GM10248 (cell line): ENCODE measurements at regions not wholly inside any gene's neighbourhood (a gene's known extent, or its start where the extent isn't known, plus 50 kb on each side); places are given as distances from the start of the nearest gene placed in this dataset.

Experiments
- CTCF ChIA-PET: fragments of 300-600 bp; sonication (Branson Sonifier 250); formaldehyde crosslinking; extraction: SDS; loops from one replicate; lab custom pipeline; 2021; ENCODE audit warnings: antibody characterized with exemption; lab: Yijun Ruan, JAX
- POLR2A ChIA-PET: fragments of 350-650 bp; sonication (Branson Sonifier 250); formaldehyde crosslinking; extraction: SDS; loops from one replicate; lab custom pipeline; 2020; ENCODE audit warnings: antibody characterized with exemption; lab: Yijun Ruan, JAX
- DNase-seq: peaks from one replicate; pipeline ENCODE4 v3.0.0; 2012; ENCODE audit errors: extremely low spot score
- TF ChIP-seq, protein P1 (sequence below): IDR thresholded peaks from 2 replicates; pipeline ENCODE4 v1.5.1; 2012; ENCODE audit warnings: mild to moderate bottlenecking, low read depth; ENCODE audit errors: extremely low read depth, missing control alignments, control extremely low read depth

DNA sequence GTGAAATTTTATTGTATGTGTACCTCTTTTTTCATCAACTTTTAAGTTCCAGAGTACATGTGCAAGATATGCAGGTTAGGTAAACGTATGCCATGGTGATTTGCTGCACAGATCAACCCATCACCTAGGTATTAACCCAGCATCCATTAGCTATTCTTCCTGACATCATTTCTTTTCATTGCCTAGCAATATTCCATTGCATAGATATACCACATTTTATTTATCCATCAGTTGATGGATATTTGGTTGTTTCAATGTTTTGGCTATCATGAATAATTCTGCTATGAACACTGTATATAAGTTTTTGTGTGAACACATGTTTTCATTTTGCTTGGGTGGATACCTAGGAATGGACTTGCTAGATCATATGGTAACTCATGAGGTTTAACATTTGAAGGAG lies 439.9 kb upstream of the SOX5 start:
- ChIA-PET CTCF (interaction anchor here (1.4 kb wide), 1 partner anchor 12 kb away, joined by 5 read pairs; no protein-coding TSS in a partner anchor), POLR2A (no interaction called here)
- TF ChIP-seq, protein P1, sequence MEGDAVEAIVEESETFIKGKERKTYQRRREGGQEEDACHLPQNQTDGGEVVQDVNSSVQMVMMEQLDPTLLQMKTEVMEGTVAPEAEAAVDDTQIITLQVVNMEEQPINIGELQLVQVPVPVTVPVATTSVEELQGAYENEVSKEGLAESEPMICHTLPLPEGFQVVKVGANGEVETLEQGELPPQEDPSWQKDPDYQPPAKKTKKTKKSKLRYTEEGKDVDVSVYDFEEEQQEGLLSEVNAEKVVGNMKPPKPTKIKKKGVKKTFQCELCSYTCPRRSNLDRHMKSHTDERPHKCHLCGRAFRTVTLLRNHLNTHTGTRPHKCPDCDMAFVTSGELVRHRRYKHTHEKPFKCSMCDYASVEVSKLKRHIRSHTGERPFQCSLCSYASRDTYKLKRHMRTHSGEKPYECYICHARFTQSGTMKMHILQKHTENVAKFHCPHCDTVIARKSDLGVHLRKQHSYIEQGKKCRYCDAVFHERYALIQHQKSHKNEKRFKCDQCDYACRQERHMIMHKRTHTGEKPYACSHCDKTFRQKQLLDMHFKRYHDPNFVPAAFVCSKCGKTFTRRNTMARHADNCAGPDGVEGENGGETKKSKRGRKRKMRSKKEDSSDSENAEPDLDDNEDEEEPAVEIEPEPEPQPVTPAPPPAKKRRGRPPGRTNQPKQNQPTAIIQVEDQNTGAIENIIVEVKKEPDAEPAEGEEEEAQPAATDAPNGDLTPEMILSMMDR: no peak
- DNase-seq: no peak

DNA sequence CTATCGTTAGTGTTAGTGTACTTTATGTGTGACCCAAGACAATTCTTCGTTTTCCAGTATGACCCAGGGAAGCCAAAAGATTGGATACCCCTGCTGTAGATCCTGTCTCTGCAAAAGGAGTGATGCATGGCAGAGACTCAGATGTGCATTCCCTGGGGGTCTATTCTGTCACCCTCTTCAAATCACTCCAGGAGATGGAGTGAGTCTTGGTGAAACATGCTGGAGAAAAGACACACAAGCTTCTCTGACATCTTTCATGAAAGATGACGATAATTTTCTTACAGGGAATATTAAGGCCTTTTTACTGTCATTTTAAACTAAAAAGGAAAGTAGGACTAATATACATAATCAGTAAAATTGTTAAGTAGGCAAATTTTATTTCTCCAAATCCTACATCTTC lies 437.9 kb upstream of the SOX5 start:
- no peak for DNase-seq
- TF ChIP-seq, protein P1: no peak
- POLR2A ChIA-PET: no interaction called here
- CTCF ChIA-PET: interaction anchor here (2.1 to 2.2 kb wide), 2 partner anchors 9 to 11 kb away, joined by 4 to 5 read pairs; no protein-coding TSS in a partner anchor

DNA sequence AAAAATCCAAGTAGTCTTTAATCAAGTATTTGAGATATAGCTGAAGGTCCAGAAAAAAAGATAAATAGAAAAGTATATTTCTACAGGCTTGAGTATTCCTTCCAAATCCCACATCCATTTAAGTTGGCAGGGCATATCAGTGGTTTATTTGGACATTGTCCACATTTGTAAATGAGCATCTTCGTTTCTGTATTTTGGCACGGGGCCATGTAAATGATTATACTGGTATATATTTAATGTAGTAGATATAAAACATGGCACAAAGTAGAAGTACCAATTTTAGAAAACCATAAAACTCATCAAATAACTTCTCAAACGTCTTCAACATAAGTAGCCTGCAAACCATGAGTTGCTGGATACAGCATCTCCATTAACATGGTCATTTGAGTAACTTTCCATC lies 437.4 kb upstream of the SOX5 start:
- TF ChIP-seq, protein P1: no peak
- no peak for DNase-seq
- ChIA-PET POLR2A (no interaction called here), CTCF (interaction anchor here (2.1 to 2.2 kb wide), 2 partner anchors 9 to 11 kb away, joined by 4 to 5 read pairs; no protein-coding TSS in a partner anchor)

DNA sequence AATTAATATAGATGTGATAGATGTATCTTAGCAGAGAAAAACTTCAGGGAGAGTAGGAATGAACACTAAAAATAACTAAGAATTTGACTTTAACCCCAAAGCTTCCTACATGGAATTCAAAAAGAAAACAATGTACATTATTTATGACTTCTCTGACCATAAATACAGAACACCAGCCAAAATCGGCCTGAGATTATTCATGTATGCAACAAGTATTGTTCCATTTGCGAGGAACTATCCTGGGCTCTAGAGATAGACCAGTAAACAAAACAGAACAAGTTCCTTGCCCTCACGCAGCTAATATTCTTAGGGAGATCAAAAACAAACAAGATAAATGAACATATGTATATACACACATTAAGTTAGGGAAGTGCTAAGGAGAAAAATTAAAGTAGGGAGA lies 432.3 kb upstream of the SOX5 start:
- POLR2A ChIA-PET: no interaction called here
- no peak for DNase-seq
- CTCF ChIA-PET: no interaction called here
- TF ChIP-seq, protein P1: no peak

DNA sequence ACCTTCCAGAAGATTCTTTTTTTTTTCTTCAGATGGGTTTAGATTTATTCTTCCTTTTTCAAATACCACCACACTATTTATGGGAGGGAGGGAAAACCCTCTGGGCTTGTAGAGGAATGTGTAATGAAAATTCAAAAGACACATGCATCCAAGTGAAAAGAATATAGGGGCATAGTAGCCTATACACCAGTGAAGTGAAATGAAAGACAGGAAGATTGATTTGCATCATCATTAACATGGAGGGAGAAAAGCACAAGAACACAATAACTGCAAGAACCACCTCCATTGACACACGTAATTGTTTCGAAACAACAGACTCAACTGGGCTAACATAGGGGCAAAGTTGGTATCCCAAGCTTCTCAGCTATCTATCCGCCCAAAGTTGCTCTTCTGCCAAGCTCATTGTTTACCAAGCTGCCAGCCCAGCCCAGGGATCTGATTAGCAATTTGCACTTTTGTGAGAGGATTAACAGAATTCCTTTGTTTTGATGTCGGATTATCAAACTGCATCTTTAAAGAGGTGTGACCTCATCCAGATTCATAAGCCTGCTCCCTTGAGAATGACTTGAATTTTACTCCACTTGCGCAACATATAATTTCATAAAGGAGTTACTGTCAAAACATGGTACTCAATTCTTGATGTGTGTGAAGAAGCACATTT lies 430.5 kb upstream of the SOX5 start:
- DNase-seq: no peak
- ChIA-PET CTCF (no interaction called here), POLR2A (no interaction called here)

DNA sequence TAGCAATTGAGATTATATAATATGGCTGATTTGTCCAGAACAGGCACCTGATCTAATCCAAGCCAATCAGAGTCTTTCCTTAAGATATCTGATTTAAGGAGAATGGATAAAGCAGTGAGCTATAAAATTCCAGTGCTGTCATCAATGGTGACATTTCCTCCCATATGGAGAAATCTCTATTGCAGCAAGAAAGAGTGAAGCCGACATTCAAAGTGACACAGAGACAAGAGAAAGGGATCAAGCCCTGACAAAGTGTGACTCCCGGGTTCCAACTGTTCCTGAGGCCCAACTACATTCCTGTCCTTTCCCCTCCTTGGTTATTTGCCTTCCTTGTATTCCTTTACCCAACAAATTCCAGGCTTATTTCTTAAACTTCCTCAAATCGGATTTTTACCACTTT lies 430.0 kb upstream of the SOX5 start:
- TF ChIP-seq, protein P1: no peak
- ChIA-PET POLR2A (no interaction called here), CTCF (no interaction called here)
- no peak for DNase-seq

More for the DNA sequence above, 430.5 kb upstream of the SOX5 start:
- TF ChIP-seq, protein P1: no peak
